ENCODE measurements at regions not wholly inside any gene's neighbourhood (a gene's known extent, or its start where the extent isn't known, plus 50 kb on each side); places are given as distances from the start of the nearest gene placed in this dataset.

- no peak for DNase-seq (ENCODE audit: low read depth, low spot score)
- dilution Hi-C loops (cut with MboI; ENCODE audit: extremely low pct_ligation_motif_present, low sequenced_read_pairs) = no loop called here
- TF ChIP-seq EZH2 (IDR thresholded peaks at IDR 0.05; ENCODE audit: low read length) = no peak
- no peak for TF ChIP-seq CTCF (optimal IDR thresholded peaks at IDR 0.05 in 1 of 3, IDR thresholded peaks at IDR 0.05 in 1 of 3, conservative IDR thresholded peaks at IDR 0.05 in 1 of 3; ENCODE audit: extremely low read depth in 1 of 3, insufficient read depth in 2 of 3, low read length in 3 of 3)
- Histone ChIP-seq H3K4me1 (ENCODE audit: control insufficient read depth, extremely low read depth, insufficient read depth, low read length) (no peaks in the 10 kb centered on the region), H4K20me1 (ENCODE audit: control insufficient read depth, extremely low read depth, insufficient read depth, low read length) (no peaks in the 10 kb centered on the region), H2AFZ (ENCODE audit: control insufficient read depth, low read length) (no peak overlapping the region), H3K9me3 (ENCODE audit: control insufficient read depth, low read depth, low read length) (no peaks in the 10 kb centered on the region), H3K27me3 (ENCODE audit: control insufficient read depth, extremely low read depth, insufficient read depth, low read length) (no peaks in the 10 kb centered on the region), H3K27ac (ENCODE audit: control insufficient read depth, insufficient read depth, low read length) (no peak overlapping the region), H3K4me2 (ENCODE audit: control insufficient read depth, extremely low read depth, insufficient read depth, low read depth, low read length) (no peak overlapping the region), H3K9me1 (ENCODE audit: control insufficient read depth, extremely low read depth, insufficient read depth, low read length) (no peaks in the 10 kb centered on the region), H3K9ac (ENCODE audit: control insufficient read depth, extremely low read depth, insufficient read depth, low read length) (no peak overlapping the region), H3K36me3 (ENCODE audit: control insufficient read depth in 2 of 2, extremely low read depth in 1 of 2, insufficient read depth in 2 of 2, low read length in 2 of 2) (no peaks in the 10 kb centered on the region), H3K79me2 (ENCODE audit: control insufficient read depth, insufficient read depth, low read length) (no peaks in the 10 kb centered on the region), H3K4me3 (ENCODE audit: control insufficient read depth in 2 of 3, extremely low read depth in 1 of 3, insufficient read depth in 2 of 3, low read depth in 1 of 3, low read length in 3 of 3) (no peak overlapping the region)
- FAIRE-seq = no peak
These were observed 368.7 kb downstream of the HAO1 start for GRCh38 chr20:7571521-7572055.

DNA sequence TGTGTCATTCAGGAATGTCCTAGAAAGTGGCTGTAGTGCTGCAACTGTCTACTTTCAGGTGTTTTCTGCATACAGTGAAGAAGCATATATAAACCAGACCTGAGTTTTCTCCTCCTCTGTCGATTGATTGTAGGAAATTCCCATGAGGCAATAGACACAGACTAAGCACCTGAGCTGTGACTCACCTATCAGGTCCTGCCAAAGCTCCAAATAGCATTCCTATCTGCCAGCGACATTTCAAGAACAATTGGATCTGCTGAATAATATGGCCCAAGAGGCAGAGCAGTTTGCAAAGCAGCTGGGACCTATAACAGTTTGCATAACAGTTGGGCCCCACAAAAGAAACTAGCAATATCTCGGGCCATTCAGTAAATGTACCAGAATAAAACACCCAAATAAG lies 360.4 kb downstream of the HAO1 start:
- Histone ChIP-seq H3K79me2 (ENCODE audit: control insufficient read depth, insufficient read depth, low read length) (no peaks in the 10 kb centered on the region), H3K4me3 (ENCODE audit: control insufficient read depth in 2 of 3, extremely low read depth in 1 of 3, insufficient read depth in 2 of 3, low read depth in 1 of 3, low read length in 3 of 3) (no peak overlapping the region), H3K4me1 (ENCODE audit: control insufficient read depth, extremely low read depth, insufficient read depth, low read length) (no peaks in the 10 kb centered on the region), H2AFZ (ENCODE audit: control insufficient read depth, low read length) (no peak overlapping the region), H3K36me3 (ENCODE audit: control insufficient read depth in 2 of 2, extremely low read depth in 1 of 2, insufficient read depth in 2 of 2, low read length in 2 of 2) (no peaks in the 10 kb centered on the region), H3K4me2 (ENCODE audit: control insufficient read depth, extremely low read depth, insufficient read depth, low read depth, low read length) (no peak overlapping the region), H3K9me1 (ENCODE audit: control insufficient read depth, extremely low read depth, insufficient read depth, low read length) (no peaks in the 10 kb centered on the region), H3K27me3 (ENCODE audit: control insufficient read depth, extremely low read depth, insufficient read depth, low read length) (no peaks in the 10 kb centered on the region), H3K9ac (ENCODE audit: control insufficient read depth, extremely low read depth, insufficient read depth, low read length) (no peak overlapping the region), H4K20me1 (ENCODE audit: control insufficient read depth, extremely low read depth, insufficient read depth, low read length) (no peaks in the 10 kb centered on the region), H3K27ac (ENCODE audit: control insufficient read depth, insufficient read depth, low read length) (no peak overlapping the region), H3K9me3 (ENCODE audit: control insufficient read depth, low read depth, low read length) (no peaks in the 10 kb centered on the region)
- FAIRE-seq (peak; percentile 77), DNase-seq (ENCODE audit: low read depth, low spot score) (peak; percentile 11)
- dilution Hi-C loops (cut with MboI; ENCODE audit: extremely low pct_ligation_motif_present, low sequenced_read_pairs) = no loop called here
- TF ChIP-seq EZH2 (IDR thresholded peaks at IDR 0.05; ENCODE audit: low read length) = no peak
- no peak for TF ChIP-seq CTCF (optimal IDR thresholded peaks at IDR 0.05 in 1 of 3, IDR thresholded peaks at IDR 0.05 in 1 of 3, conservative IDR thresholded peaks at IDR 0.05 in 1 of 3; ENCODE audit: extremely low read depth in 1 of 3, insufficient read depth in 2 of 3, low read length in 3 of 3)

Data from keratinocyte (primary cell).